Esophagus muscularis mucosa (tissue), 4 donors: ENCODE measurements at regions not wholly inside any gene's neighbourhood (a gene's known extent, or its start where the extent isn't known, plus 50 kb on each side); places are given as distances from the start of the nearest gene placed in this dataset.
"Not testable (repeated sequence)": the region's sequence is repeated elsewhere in the genome, so short reads cannot be mapped to it uniquely, and the experiment has no call there.

Experiments
- DNase-seq: peaks from one replicate; pipeline ENCODE4 v3.0.0-alpha.2; 2017; ENCODE audit errors: extremely low spot score
- H3K27ac ChIP-seq, 4 donors: fragments of 200-600 bp; sonication (generic); replicated peaks in 1 of 4; 1 replicate in 3 of 4; 2 replicates in 1 of 4; pipeline ENCODE4 v1.5.1; 2016 to 2019; ENCODE audit warnings: mild to moderate bottlenecking in 1 of 4
- H3K27me3 ChIP-seq, 4 donors: fragments of 200-600 bp; sonication (generic); one replicate each; pipeline versions ENCODE4 v1.5.1 to v1.6.0; 2016 to 2019
- H3K36me3 ChIP-seq, 4 donors: fragments of 200-600 bp; sonication (generic); one replicate each; pipeline ENCODE4 v1.5.1; 2016 to 2019
- H3K4me1 ChIP-seq, 4 donors: fragments of 200-600 bp; sonication (generic); one replicate each; pipeline ENCODE4 v1.5.1; 2016 to 2019
- H3K4me3 ChIP-seq, 4 donors: fragments of 200-600 bp; sonication (generic); 1 replicate in 2 of 4; 2 replicates in 2 of 4; pipeline ENCODE4 v1.5.1; 2016 to 2019; ENCODE audit warnings: mild to moderate bottlenecking in 4 of 4, moderate library complexity in 1 of 4
- H3K9me3 ChIP-seq, 4 donors: fragments of 200-600 bp; sonication (generic); 1 replicate in 3 of 4; 2 replicates in 1 of 4; pipeline ENCODE4 v1.5.1; 2016 to 2019
- CTCF ChIP-seq, 3 experiments: fragments of 200-600 bp in 2 of 3; fragments of 450-650 bp in 1 of 3; sonication (generic) in 2 of 3; IDR thresholded peaks; one replicate each; pipeline ENCODE4 v1.5.1; 2017 to 2019; ENCODE audit warnings: antibody characterized with exemption in 3 of 3, mild to moderate bottlenecking in 2 of 3, moderate library complexity in 1 of 3
- EP300 ChIP-seq: sonication (generic); formaldehyde crosslinking; IDR thresholded peaks from one replicate; pipeline ENCODE4 v1.6.1; 2017; ENCODE audit warnings: antibody characterized with exemption
- POLR2A ChIP-seq: fragments of 450-650 bp; IDR thresholded peaks from one replicate; pipeline ENCODE4 v1.6.1; 2017; ENCODE audit warnings: antibody characterized with exemption, moderate library complexity, mild to moderate bottlenecking, low read depth
- POLR2AphosphoS5 ChIP-seq, 2 donors: sonication (generic); formaldehyde crosslinking; IDR thresholded peaks; one replicate each; pipeline ENCODE4 v1.6.1; 2017; ENCODE audit warnings: antibody characterized with exemption in 2 of 2
- WGBS: methylation state at CpG from one replicate; pipeline ENCODE4 v1.1.5; 2018; 5-methylcytosine and 5-hydroxymethylcytosine counted together
- intact Hi-C: fragments of 100-400 bp; cut with DNase I; formaldehyde crosslinking; loops from one replicate; pipeline ENCODE4 v1.15.1; 2023

GRCh38 chr2:143996974-143997373, 522.9 kb downstream of the ZEB2 start:
- DNase-seq = no peak
- Histone ChIP-seq H3K4me1 (no peaks in the 10 kb centered on the region), H3K27ac (no peak overlapping the region), H3K27me3 (no peaks in the 10 kb centered on the region), H3K9me3 (no peaks in the 10 kb centered on the region), H3K36me3 (no peaks in the 10 kb centered on the region), H3K4me3 (no peak overlapping the region)
- intact Hi-C loops = no loop called here
- 84% methylated on average over 2 of the region's 2 CpGs for WGBS
- no peak for TF ChIP-seq EP300
- no peak for TF ChIP-seq POLR2A
- no peak for TF ChIP-seq POLR2AphosphoS5 (IDR thresholded peaks at IDR 0.05)
- TF ChIP-seq CTCF (IDR thresholded peaks at IDR 0.05) = no peak

GRCh38 chr2:143994961-143995360, 525.0 kb downstream of the ZEB2 start:
- H3K9me3 ChIP-seq = peaks cover 0 to 8% (median 2%) of the 10 kb centered on the region in 4 donors
- H3K27ac ChIP-seq = no peak overlapping the region
- no peaks in the 10 kb centered on the region for H3K4me1 ChIP-seq
- 90% methylated on average over 1 of the region's 1 CpG for WGBS
- TF ChIP-seq EP300 (no peak), POLR2AphosphoS5 (IDR thresholded peaks at IDR 0.05) (no peak), POLR2A (no peak), CTCF (IDR thresholded peaks at IDR 0.05) (no peak)
- no peak for DNase-seq
- no peaks in the 10 kb centered on the region for H3K36me3 ChIP-seq
- no peaks in the 10 kb centered on the region for H3K27me3 ChIP-seq
- intact Hi-C loops = no loop called here
- H3K4me3 ChIP-seq = no peak overlapping the region

GRCh38 chr2:143991596-143991995, 528.3 kb downstream of the ZEB2 start:
- H3K36me3 ChIP-seq, H3K9me3 ChIP-seq, H3K27me3 ChIP-seq, H3K4me3 ChIP-seq, H3K4me1 ChIP-seq, DNase-seq, H3K27ac ChIP-seq, intact Hi-C loops: not testable (repeated sequence)
- WGBS = 96% methylated on average over 8 of the region's 30 CpGs

GRCh38 chr2:143988082-143988481, 531.8 kb downstream of the ZEB2 start:
- no peak overlapping the region for H3K4me3 ChIP-seq
- no CpG with 5 or more reads among the region's 1 CpG for WGBS
- H3K4me1 ChIP-seq = no peaks in the 10 kb centered on the region
- H3K27ac ChIP-seq = no peak overlapping the region
- peaks cover 0 to 8% (median 2%) of the 10 kb centered on the region in 4 donors for H3K9me3 ChIP-seq
- intact Hi-C loops = no loop called here
- H3K27me3 ChIP-seq = no peaks in the 10 kb centered on the region
- no peaks in the 10 kb centered on the region for H3K36me3 ChIP-seq
- no peak for DNase-seq
- TF ChIP-seq POLR2A (no peak), CTCF (IDR thresholded peaks at IDR 0.05) (no peak), EP300 (no peak), POLR2AphosphoS5 (IDR thresholded peaks at IDR 0.05) (no peak)

- 88% methylated on average over 2 of the region's 2 CpGs for WGBS
- Histone ChIP-seq H3K4me1 (no peaks in the 10 kb centered on the region), H3K27ac (no peak overlapping the region), H3K4me3 (no peak overlapping the region), H3K27me3 (no peaks in the 10 kb centered on the region), H3K36me3 (no peaks in the 10 kb centered on the region), H3K9me3 (no peaks in the 10 kb centered on the region)
- TF ChIP-seq POLR2AphosphoS5 (IDR thresholded peaks at IDR 0.05) (no peak), POLR2A (no peak), EP300 (no peak), CTCF (IDR thresholded peaks at IDR 0.05) (no peak)
- DNase-seq = no peak
- intact Hi-C loops = no loop called here
Observed at GRCh38 chr2:143981428-143981827, 538.5 kb downstream of the ZEB2 start.
